IMR-90 (cell line): ENCODE measurements at regions not wholly inside any gene's neighbourhood (a gene's known extent, or its start where the extent isn't known, plus 50 kb on each side); places are given as distances from the start of the nearest gene placed in this dataset.
"Not testable (repeated sequence)": the region's sequence is repeated elsewhere in the genome, so short reads cannot be mapped to it uniquely, and the experiment has no call there.

ENCODE experiments used
- ATAC-seq: fragments of 200-7000 bp; cut with Tn5 transposase; 2 replicates; pipeline ENCODE4 v1.9.1; 2020; ENCODE audit warnings: low read depth, mild to moderate bottlenecking, moderate library complexity
- BruUV-seq: library from RNA; stranded (reverse); fragments of 400-500 nt; replicated peaks from 2 replicates; lab custom pipeline; 2021; lab: Mats Ljungman, UMichigan
- CTCF ChIA-PET: fragments of 300-600 bp; formaldehyde crosslinking; extraction: SDS; loops from one replicate; lab custom pipeline; 2021; ENCODE audit warnings: antibody characterized with exemption; lab: Yijun Ruan, JAX
- POLR2A ChIA-PET: fragments of 300-600 bp; sonication (Branson Sonifier 250); formaldehyde crosslinking; loops from one replicate; lab custom pipeline; 2022; ENCODE audit warnings: antibody characterized with exemption; ENCODE audit not compliant: unreplicated experiment; lab: Charles Lee
- DNase-seq: peaks from one replicate; pipeline ENCODE4 v3.0.0; 2013
- H2AFZ ChIP-seq: replicated peaks from 2 replicates; pipeline ENCODE3; 2013; ENCODE audit warnings: low read length, mild to moderate bottlenecking; ENCODE audit not compliant: poor library complexity
- H2AK5ac ChIP-seq: 2 replicates; pipeline ENCODE4 v1.6.1; 2013; ENCODE audit warnings: low read depth, low read length, inconsistent platforms
- H2AK9ac ChIP-seq: replicated peaks from 2 replicates; pipeline ENCODE3; 2013; ENCODE audit warnings: mild to moderate bottlenecking, low read depth, low read length, moderate library complexity; ENCODE audit not compliant: poor library complexity
- H2BK120ac ChIP-seq: 2 replicates; pipeline ENCODE4 v1.6.1; 2013; ENCODE audit warnings: low read depth, low read length, inconsistent platforms
- H2BK15ac ChIP-seq: 3 replicates; pipeline ENCODE4 v1.6.1; 2013; ENCODE audit warnings: low read depth, low read length, inconsistent platforms
- H2BK20ac ChIP-seq: 2 replicates; pipeline ENCODE4 v1.6.1; 2013; ENCODE audit warnings: low read depth, mild to moderate bottlenecking, inconsistent platforms, low read length, moderate library complexity
- H2BK5ac ChIP-seq: 2 replicates; pipeline ENCODE4 v1.6.1; 2013; ENCODE audit warnings: mild to moderate bottlenecking, low read depth, low read length, inconsistent platforms; ENCODE audit not compliant: poor library complexity, severe bottlenecking
- H3K14ac ChIP-seq: replicated peaks from 2 replicates; pipeline ENCODE4 v1.6.1; 2013; ENCODE audit warnings: low read depth, low read length, inconsistent platforms
- H3K18ac ChIP-seq: 2 replicates; pipeline ENCODE4 v1.6.1; 2013; ENCODE audit warnings: low read depth, low read length, control low read depth
- H3K23ac ChIP-seq: 2 replicates; pipeline ENCODE4 v1.6.1; 2013; ENCODE audit warnings: low read depth, low read length, inconsistent platforms
- H3K27ac ChIP-seq: 2 replicates; pipeline ENCODE4 v1.5.1; 2013; ENCODE audit warnings: mild to moderate bottlenecking, control low read depth, low read length; ENCODE audit not compliant: insufficient read depth
- H3K27me3 ChIP-seq: 2 replicates; pipeline ENCODE4 v1.6.1; 2013; ENCODE audit warnings: low read length; ENCODE audit not compliant: control insufficient read depth, insufficient read depth
- H3K36me3 ChIP-seq: 2 replicates; pipeline ENCODE4 v1.6.1; 2013; ENCODE audit warnings: low read length, mixed read lengths; ENCODE audit not compliant: control insufficient read depth, insufficient read depth
- H3K4ac ChIP-seq: 2 replicates; pipeline ENCODE4 v1.6.1; 2013; ENCODE audit warnings: low read depth, low read length, inconsistent platforms
- H3K4me1 ChIP-seq: 2 replicates; pipeline ENCODE4 v1.6.1; 2013; ENCODE audit warnings: low read length, mixed read lengths; ENCODE audit not compliant: control insufficient read depth, insufficient read depth
- H3K4me2 ChIP-seq: 2 replicates; pipeline ENCODE4 v1.6.1; 2013; ENCODE audit warnings: low read depth, mild to moderate bottlenecking, control low read depth, low read length, moderate library complexity
- H3K4me3 ChIP-seq: 2 replicates; pipeline ENCODE4 v1.5.1; 2013; ENCODE audit warnings: low read depth, mild to moderate bottlenecking, control low read depth, low read length, moderate library complexity; ENCODE audit not compliant: insufficient read depth
- H3K56ac ChIP-seq: 2 replicates; pipeline ENCODE4 v1.6.1; 2013; ENCODE audit warnings: low read length, inconsistent platforms; ENCODE audit not compliant: insufficient read depth; ENCODE audit errors: extremely low read depth
- H3K79me1 ChIP-seq, 2 experiments: 2 replicates each; pipeline ENCODE4 v1.6.1; 2013; ENCODE audit warnings: low read length in 2 of 2, inconsistent platforms in 1 of 2, low read depth in 1 of 2
- H3K9ac ChIP-seq: 2 replicates; pipeline ENCODE4 v1.6.1; 2013; ENCODE audit warnings: low read depth, low read length, control low read depth
- H3K9me1 ChIP-seq: 2 replicates; pipeline ENCODE4 v1.6.1; 2013; ENCODE audit warnings: low read length, inconsistent platforms; ENCODE audit not compliant: insufficient read depth
- H3K9me3 ChIP-seq: 2 replicates; pipeline ENCODE4 v1.6.1; 2013; ENCODE audit warnings: low read length; ENCODE audit not compliant: control insufficient read depth, insufficient read depth
- H4K20me1 ChIP-seq: 2 replicates; pipeline ENCODE4 v1.6.1; 2013; ENCODE audit warnings: low read length, inconsistent platforms; ENCODE audit not compliant: insufficient read depth
- H4K5ac ChIP-seq: 2 replicates; pipeline ENCODE4 v1.6.1; 2013; ENCODE audit warnings: mild to moderate bottlenecking, low read depth, low read length, control low read depth
- H4K8ac ChIP-seq, 2 experiments: 2 replicates each; pipeline ENCODE4 v1.6.1; 2013; ENCODE audit warnings: low read depth in 2 of 2, low read length in 2 of 2, control low read depth in 1 of 2, inconsistent platforms in 1 of 2
- H4K91ac ChIP-seq: 2 replicates; pipeline ENCODE4 v1.6.1; 2013; ENCODE audit warnings: low read depth, low read length, inconsistent platforms; ENCODE audit not compliant: insufficient read depth
- CEBPB ChIP-seq: IDR thresholded peaks from 2 replicates; pipeline ENCODE4 v1.6.1; 2012; ENCODE audit warnings: low read depth, low read length, improper control_type of control experiment
- WGBS, 2 experiments: methylation state at CpG; one replicate each; pipeline versions ENCODE4 v1.1.5 to v1.1.7; 2013; ENCODE audit warnings: missing lambda C conversion rate in 2 of 2; ENCODE audit not compliant: insufficient read length in 1 of 2; ENCODE audit errors: extremely low coverage in 2 of 2; 5-methylcytosine and 5-hydroxymethylcytosine counted together
- dilution Hi-C: fragments of 300-500 bp; cut with HindIII; formaldehyde crosslinking; loops from one replicate; pipeline ENCODE4 v1.14.3; 2018; ENCODE audit warnings: low sequenced_read_pairs; ENCODE audit not compliant: unreplicated experiment
- in situ Hi-C: fragments of 300-500 bp; cut with MboI; formaldehyde crosslinking; loops from 3 replicates; pipeline ENCODE4 v1.14.3; 2019; ENCODE audit warnings: low sequenced_read_pairs, inconsistent platforms, mixed read lengths
- intact Hi-C: fragments of 100-400 bp; cut with micrococcal nuclease; formaldehyde crosslinking; loops from 2 replicates; pipeline ENCODE4 v1.10.0; 2022

GRCh38 chrX:128961290-128961689 is 562.0 kb downstream of the SMARCA1 start:
- dilution Hi-C loops (no loop called here), intact Hi-C loops (no loop called here), in situ Hi-C loops (no loop called here)
- ATAC-seq (no peak), DNase-seq (no peak)
- Histone ChIP-seq H3K27ac (no peak overlapping the region), H3K23ac (no peak overlapping the region), H2BK20ac (no peak overlapping the region), H3K9me3 (no peaks in the 10 kb centered on the region), H3K27me3 (no peaks in the 10 kb centered on the region), H3K9ac (no peak overlapping the region), H2BK15ac (no peak overlapping the region), H3K4me3 (no peak overlapping the region), H3K14ac (no peak overlapping the region), H3K4me1 (no peaks in the 10 kb centered on the region), H3K18ac (no peak overlapping the region), H3K4me2 (no peak overlapping the region), H3K79me1 (no peaks in the 10 kb centered on the region), H2BK120ac (no peak overlapping the region), H2AK9ac (no peak overlapping the region), H4K91ac (no peak overlapping the region), H3K56ac (no peak overlapping the region), H2AFZ (no peak overlapping the region), H3K4ac (no peak overlapping the region), H4K5ac (no peak overlapping the region), H2BK5ac (no peak overlapping the region), H3K36me3 (no peaks in the 10 kb centered on the region), H3K9me1 (no peaks in the 10 kb centered on the region), H4K20me1 (no peaks in the 10 kb centered on the region), H2AK5ac (no peak overlapping the region), H4K8ac (no peak overlapping the region)
- BruUV-seq: no TSS peak
- POLR2A ChIA-PET: no interaction called here
- TF ChIP-seq CEBPB: no peak
- CTCF ChIA-PET: no interaction called here
- no CpG with 5 or more reads among the region's 1 CpG for WGBS, 2 experiments

GRCh38 chrX:128954697-128955096 is 568.6 kb downstream of the SMARCA1 start:
- H3K9me3 ChIP-seq, H2BK20ac ChIP-seq, H3K27ac ChIP-seq, H3K4me1 ChIP-seq, POLR2A ChIA-PET, dilution Hi-C loops, H3K4ac ChIP-seq, H3K4me2 ChIP-seq, H3K14ac ChIP-seq, H2AK9ac ChIP-seq, DNase-seq, H2BK15ac ChIP-seq, BruUV-seq, H3K4me3 ChIP-seq, H4K20me1 ChIP-seq, H4K91ac ChIP-seq, H3K56ac ChIP-seq, H3K36me3 ChIP-seq, H4K8ac ChIP-seq, intact Hi-C loops, H3K18ac ChIP-seq, CTCF ChIA-PET, H2AK5ac ChIP-seq, in situ Hi-C loops, H3K9me1 ChIP-seq, H2BK120ac ChIP-seq, H3K23ac ChIP-seq, H2BK5ac ChIP-seq, H3K27me3 ChIP-seq, H3K79me1 ChIP-seq, H4K5ac ChIP-seq, ATAC-seq, H3K9ac ChIP-seq, H2AFZ ChIP-seq: not testable (repeated sequence)
- no CpG with 5 or more reads among the region's 1 CpG for WGBS, 2 experiments
